IMR-90 (cell line): ENCODE measurements at regions not wholly inside any gene's neighbourhood (a gene's known extent, or its start where the extent isn't known, plus 50 kb on each side); places are given as distances from the start of the nearest gene placed in this dataset.

Experiments
- ATAC-seq: fragments of 200-7000 bp; cut with Tn5 transposase; 2 replicates; pipeline ENCODE4 v1.9.1; 2020; ENCODE audit warnings: low read depth, mild to moderate bottlenecking, moderate library complexity
- BruUV-seq: library from RNA; stranded (reverse); fragments of 400-500 nt; replicated peaks from 2 replicates; lab custom pipeline; 2021; lab: Mats Ljungman, UMichigan
- CTCF ChIA-PET: fragments of 300-600 bp; formaldehyde crosslinking; extraction: SDS; loops from one replicate; lab custom pipeline; 2021; ENCODE audit warnings: antibody characterized with exemption; lab: Yijun Ruan, JAX
- POLR2A ChIA-PET: fragments of 300-600 bp; sonication (Branson Sonifier 250); formaldehyde crosslinking; loops from one replicate; lab custom pipeline; 2022; ENCODE audit warnings: antibody characterized with exemption; ENCODE audit not compliant: unreplicated experiment; lab: Charles Lee
- DNase-seq: peaks from one replicate; pipeline ENCODE4 v3.0.0; 2013
- H2AFZ ChIP-seq: replicated peaks from 2 replicates; pipeline ENCODE3; 2013; ENCODE audit warnings: low read length, mild to moderate bottlenecking; ENCODE audit not compliant: poor library complexity
- H2AK5ac ChIP-seq: 2 replicates; pipeline ENCODE4 v1.6.1; 2013; ENCODE audit warnings: low read depth, low read length, inconsistent platforms
- H2AK9ac ChIP-seq: replicated peaks from 2 replicates; pipeline ENCODE3; 2013; ENCODE audit warnings: mild to moderate bottlenecking, low read depth, low read length, moderate library complexity; ENCODE audit not compliant: poor library complexity
- H2BK120ac ChIP-seq: 2 replicates; pipeline ENCODE4 v1.6.1; 2013; ENCODE audit warnings: low read depth, low read length, inconsistent platforms
- H2BK15ac ChIP-seq: 3 replicates; pipeline ENCODE4 v1.6.1; 2013; ENCODE audit warnings: low read depth, low read length, inconsistent platforms
- H2BK20ac ChIP-seq: 2 replicates; pipeline ENCODE4 v1.6.1; 2013; ENCODE audit warnings: low read depth, mild to moderate bottlenecking, inconsistent platforms, low read length, moderate library complexity
- H2BK5ac ChIP-seq: 2 replicates; pipeline ENCODE4 v1.6.1; 2013; ENCODE audit warnings: mild to moderate bottlenecking, low read depth, low read length, inconsistent platforms; ENCODE audit not compliant: poor library complexity, severe bottlenecking
- H3K14ac ChIP-seq: replicated peaks from 2 replicates; pipeline ENCODE4 v1.6.1; 2013; ENCODE audit warnings: low read depth, low read length, inconsistent platforms
- H3K18ac ChIP-seq: 2 replicates; pipeline ENCODE4 v1.6.1; 2013; ENCODE audit warnings: low read depth, low read length, control low read depth
- H3K23ac ChIP-seq: 2 replicates; pipeline ENCODE4 v1.6.1; 2013; ENCODE audit warnings: low read depth, low read length, inconsistent platforms
- H3K27ac ChIP-seq: 2 replicates; pipeline ENCODE4 v1.5.1; 2013; ENCODE audit warnings: mild to moderate bottlenecking, control low read depth, low read length; ENCODE audit not compliant: insufficient read depth
- H3K27me3 ChIP-seq: 2 replicates; pipeline ENCODE4 v1.6.1; 2013; ENCODE audit warnings: low read length; ENCODE audit not compliant: control insufficient read depth, insufficient read depth
- H3K36me3 ChIP-seq: 2 replicates; pipeline ENCODE4 v1.6.1; 2013; ENCODE audit warnings: low read length, mixed read lengths; ENCODE audit not compliant: control insufficient read depth, insufficient read depth
- H3K4ac ChIP-seq: 2 replicates; pipeline ENCODE4 v1.6.1; 2013; ENCODE audit warnings: low read depth, low read length, inconsistent platforms
- H3K4me1 ChIP-seq: 2 replicates; pipeline ENCODE4 v1.6.1; 2013; ENCODE audit warnings: low read length, mixed read lengths; ENCODE audit not compliant: control insufficient read depth, insufficient read depth
- H3K4me2 ChIP-seq: 2 replicates; pipeline ENCODE4 v1.6.1; 2013; ENCODE audit warnings: low read depth, mild to moderate bottlenecking, control low read depth, low read length, moderate library complexity
- H3K4me3 ChIP-seq: 2 replicates; pipeline ENCODE4 v1.5.1; 2013; ENCODE audit warnings: low read depth, mild to moderate bottlenecking, control low read depth, low read length, moderate library complexity; ENCODE audit not compliant: insufficient read depth
- H3K56ac ChIP-seq: 2 replicates; pipeline ENCODE4 v1.6.1; 2013; ENCODE audit warnings: low read length, inconsistent platforms; ENCODE audit not compliant: insufficient read depth; ENCODE audit errors: extremely low read depth
- H3K79me1 ChIP-seq, 2 experiments: 2 replicates each; pipeline ENCODE4 v1.6.1; 2013; ENCODE audit warnings: low read length in 2 of 2, inconsistent platforms in 1 of 2, low read depth in 1 of 2
- H3K9ac ChIP-seq: 2 replicates; pipeline ENCODE4 v1.6.1; 2013; ENCODE audit warnings: low read depth, low read length, control low read depth
- H3K9me1 ChIP-seq: 2 replicates; pipeline ENCODE4 v1.6.1; 2013; ENCODE audit warnings: low read length, inconsistent platforms; ENCODE audit not compliant: insufficient read depth
- H3K9me3 ChIP-seq: 2 replicates; pipeline ENCODE4 v1.6.1; 2013; ENCODE audit warnings: low read length; ENCODE audit not compliant: control insufficient read depth, insufficient read depth
- H4K20me1 ChIP-seq: 2 replicates; pipeline ENCODE4 v1.6.1; 2013; ENCODE audit warnings: low read length, inconsistent platforms; ENCODE audit not compliant: insufficient read depth
- H4K5ac ChIP-seq: 2 replicates; pipeline ENCODE4 v1.6.1; 2013; ENCODE audit warnings: mild to moderate bottlenecking, low read depth, low read length, control low read depth
- H4K8ac ChIP-seq, 2 experiments: 2 replicates each; pipeline ENCODE4 v1.6.1; 2013; ENCODE audit warnings: low read depth in 2 of 2, low read length in 2 of 2, control low read depth in 1 of 2, inconsistent platforms in 1 of 2
- H4K91ac ChIP-seq: 2 replicates; pipeline ENCODE4 v1.6.1; 2013; ENCODE audit warnings: low read depth, low read length, inconsistent platforms; ENCODE audit not compliant: insufficient read depth
- MAZ ChIP-seq: IDR thresholded peaks from 2 replicates; pipeline ENCODE4 v1.6.1; 2012; ENCODE audit warnings: low read depth, mild to moderate bottlenecking, low read length, improper control_type of control experiment, moderate library complexity, borderline replicate concordance
- MXI1 ChIP-seq: IDR thresholded peaks from 2 replicates; pipeline ENCODE4 v1.6.1; 2012; ENCODE audit warnings: low read depth, mild to moderate bottlenecking, low read length, moderate library complexity, borderline replicate concordance
- SMC3 ChIP-seq: fragments of 150-350 bp; IDR thresholded peaks from 2 replicates; pipeline ENCODE4 v1.6.1; 2016; ENCODE audit warnings: low read depth, mild to moderate bottlenecking, antibody characterized with exemption, low read length, moderate library complexity
- WGBS, 2 experiments: methylation state at CpG; one replicate each; pipeline versions ENCODE4 v1.1.5 to v1.1.7; 2013; ENCODE audit warnings: missing lambda C conversion rate in 2 of 2; ENCODE audit not compliant: insufficient read length in 1 of 2; ENCODE audit errors: extremely low coverage in 2 of 2; 5-methylcytosine and 5-hydroxymethylcytosine counted together
- dilution Hi-C: fragments of 300-500 bp; cut with HindIII; formaldehyde crosslinking; loops from one replicate; pipeline ENCODE4 v1.14.3; 2018; ENCODE audit warnings: low sequenced_read_pairs; ENCODE audit not compliant: unreplicated experiment
- in situ Hi-C: fragments of 300-500 bp; cut with MboI; formaldehyde crosslinking; loops from 3 replicates; pipeline ENCODE4 v1.14.3; 2019; ENCODE audit warnings: low sequenced_read_pairs, inconsistent platforms, mixed read lengths
- intact Hi-C: fragments of 100-400 bp; cut with micrococcal nuclease; formaldehyde crosslinking; loops from 2 replicates; pipeline ENCODE4 v1.10.0; 2022

GRCh38 chr1:30292451-30292850 is 430.9 kb downstream of the MATN1 start:
- in situ Hi-C loops = no loop called here

More at GRCh38 chr1:30292451-30292850, 430.9 kb downstream of the MATN1 start:
- Histone ChIP-seq H2AK5ac (no peak overlapping the region), H2BK120ac (no peak overlapping the region), H3K9me1 (no peaks in the 10 kb centered on the region), H2AFZ (no peak overlapping the region), H3K9me3 (no peaks in the 10 kb centered on the region), H3K18ac (no peak overlapping the region), H3K23ac (no peak overlapping the region), H4K8ac (no peak overlapping the region), H4K5ac (no peak overlapping the region), H3K9ac (no peak overlapping the region), H3K14ac (no peak overlapping the region), H3K56ac (no peak overlapping the region), H3K4me1 (no peaks in the 10 kb centered on the region), H3K27me3 (no peaks in the 10 kb centered on the region), H3K79me1 (no peaks in the 10 kb centered on the region), H3K27ac (no peak overlapping the region), H3K4ac (no peak overlapping the region), H3K36me3 (no peaks in the 10 kb centered on the region), H2AK9ac (no peak overlapping the region), H2BK15ac (no peak overlapping the region), H3K4me2 (no peak overlapping the region), H2BK20ac (no peak overlapping the region), H4K91ac (no peak overlapping the region), H3K4me3 (no peak overlapping the region), H4K20me1 (no peaks in the 10 kb centered on the region), H2BK5ac (no peak overlapping the region)
- DNase-seq = no peak
- ATAC-seq = no peak
- ChIA-PET CTCF (no interaction called here), POLR2A (no interaction called here)
- intact Hi-C loops (no loop called here), dilution Hi-C loops (no loop called here)
- TF ChIP-seq SMC3 (no peak), MXI1 (no peak), MAZ (no peak)
- no CpG with 5 or more reads among the region's 3 CpGs for WGBS, 2 experiments
- BruUV-seq = no TSS peak
